HG02852 (cell line): ENCODE measurements at regions not wholly inside any gene's neighbourhood (a gene's known extent, or its start where the extent isn't known, plus 50 kb on each side); places are given as distances from the start of the nearest gene placed in this dataset.
A peak's percentile ranks its signal among the peaks of the same experiment; 100 is the strongest.
"Not testable (repeated sequence)": the region's sequence is repeated elsewhere in the genome, so short reads cannot be mapped to it uniquely, and the experiment has no call there.

Experiments
- ATAC-seq: cut with Tn5 transposase; IDR thresholded peaks from one replicate; pipeline ENCODE4 v1.9.1; 2021; ENCODE audit warnings: mild to moderate bottlenecking, moderate library complexity; ENCODE audit not compliant: unreplicated experiment

DNA sequence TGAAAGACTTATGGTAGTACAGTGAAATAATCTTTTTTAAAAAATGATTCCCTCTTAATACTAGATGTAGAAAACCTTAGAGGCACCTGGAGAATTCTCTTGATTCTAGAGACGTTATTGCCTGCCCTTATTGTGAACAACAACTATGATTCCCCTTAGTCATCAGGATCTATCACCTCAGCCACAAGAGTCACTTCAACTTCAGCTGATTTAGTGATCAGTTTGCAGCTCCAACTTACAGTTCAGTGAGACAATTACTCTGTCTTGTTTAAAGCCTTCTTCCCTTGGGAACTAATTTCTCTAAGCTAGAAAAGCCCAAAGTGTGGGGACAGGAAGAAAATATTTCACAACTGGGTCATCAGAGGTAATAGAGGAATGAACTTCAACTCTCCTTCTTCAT, 254.3 kb upstream of the SLITRK1 start:
- peak; percentile 10 for ATAC-seq

- ATAC-seq: no peak
These were observed 250.2 kb upstream of the SLITRK1 start for GRCh38 chr13:84132491-84132890.

- no peak for ATAC-seq
These were observed 249.0 kb upstream of the SLITRK1 start for GRCh38 chr13:84131249-84131648.

- ATAC-seq: no peak
These were observed 248.3 kb upstream of the SLITRK1 start for GRCh38 chr13:84130495-84131114.

DNA sequence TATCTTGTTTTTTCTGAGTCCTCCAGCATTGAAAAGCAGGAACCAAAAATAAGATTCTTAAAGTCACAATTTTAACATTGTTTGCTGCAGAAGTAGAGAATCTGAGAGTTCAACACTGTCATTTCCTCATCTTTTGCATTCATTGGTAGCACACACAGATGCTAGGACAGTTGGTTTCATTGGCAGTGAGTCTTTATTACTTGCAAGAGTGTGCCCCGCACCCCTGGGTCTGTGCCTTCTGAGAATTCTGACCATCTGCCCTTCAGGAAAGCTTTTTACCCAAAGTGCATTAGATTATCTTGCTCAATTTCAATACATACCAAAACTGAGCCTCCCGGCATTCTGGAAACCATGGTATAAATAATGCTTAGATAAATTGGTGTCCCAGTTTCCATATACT, 247.7 kb upstream of the SLITRK1 start:
- ATAC-seq: no peak

- ATAC-seq: no peak
These were observed 245.4 kb upstream of the SLITRK1 start for GRCh38 chr13:84127597-84128128.

DNA sequence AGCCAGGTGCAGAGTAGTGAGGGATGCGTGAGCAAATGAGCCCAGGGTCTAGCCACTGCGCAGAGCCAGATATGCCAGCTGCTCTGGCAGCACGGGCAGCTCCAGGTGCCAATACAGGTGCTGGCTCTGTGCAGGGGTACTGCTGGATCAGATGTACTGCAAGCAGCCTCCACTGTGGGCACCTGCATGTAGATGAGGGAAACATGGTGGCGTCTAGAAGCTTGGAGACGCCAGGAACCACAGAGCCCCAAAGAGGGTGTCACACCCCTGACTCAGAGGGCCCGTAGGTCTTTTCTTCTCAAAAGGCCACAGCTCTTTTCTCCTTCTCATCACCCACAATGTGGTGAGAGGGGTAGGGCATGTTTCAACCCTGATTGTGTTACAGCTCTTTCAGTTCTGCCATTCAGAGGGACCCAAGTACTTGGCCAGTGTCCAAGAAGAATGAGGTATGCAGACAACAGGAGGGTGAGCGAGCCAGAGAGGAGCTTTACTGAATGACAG, 244.4 kb upstream of the SLITRK1 start:
- no peak for ATAC-seq

DNA sequence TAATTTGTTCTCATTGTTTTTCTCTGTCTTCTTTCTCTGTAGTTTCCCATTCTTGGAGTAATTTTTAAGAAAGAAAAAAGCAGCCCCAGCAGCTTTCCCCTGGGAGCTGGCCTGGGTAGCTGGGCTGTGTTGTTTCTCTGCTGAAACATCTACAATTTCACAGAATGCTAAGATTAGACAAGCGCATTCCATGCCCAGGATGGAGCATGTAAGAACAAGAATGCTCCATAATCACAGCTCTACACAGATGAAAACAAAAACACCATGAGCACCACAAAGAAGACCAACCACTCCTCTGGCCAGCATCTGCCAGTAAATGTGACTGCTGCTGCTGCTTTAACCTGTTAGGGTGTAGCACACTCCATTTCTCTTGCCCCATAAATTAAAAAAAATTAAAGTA, 239.2 kb upstream of the SLITRK1 start:
- no peak for ATAC-seq

DNA sequence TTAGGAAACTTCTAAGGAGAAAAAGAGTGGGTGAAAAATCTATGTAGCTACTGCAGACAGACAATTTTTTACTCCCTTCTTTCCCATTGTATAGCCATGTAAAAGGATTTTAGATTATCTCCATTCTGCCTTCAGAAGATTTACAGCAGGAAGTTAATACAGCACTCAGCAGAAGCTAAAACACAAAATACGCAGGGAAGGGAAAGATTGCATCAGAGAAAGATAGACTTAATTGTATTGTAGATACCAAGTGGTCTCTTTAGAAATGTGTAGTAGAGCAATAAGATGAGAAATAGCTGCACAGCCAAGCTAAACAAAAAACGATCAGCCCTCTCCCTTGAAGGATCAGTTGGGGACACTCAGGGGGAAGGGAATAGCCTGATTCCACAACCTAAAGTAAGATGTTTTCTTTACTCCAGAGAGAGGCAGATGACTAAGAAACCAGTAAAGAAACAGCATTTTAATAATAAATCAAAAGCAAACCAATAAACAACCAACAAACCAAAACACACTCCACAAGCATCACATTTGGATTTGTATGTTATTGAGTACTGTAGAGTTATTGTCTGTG, 236.7 kb upstream of the SLITRK1 start:
- ATAC-seq: no peak

DNA sequence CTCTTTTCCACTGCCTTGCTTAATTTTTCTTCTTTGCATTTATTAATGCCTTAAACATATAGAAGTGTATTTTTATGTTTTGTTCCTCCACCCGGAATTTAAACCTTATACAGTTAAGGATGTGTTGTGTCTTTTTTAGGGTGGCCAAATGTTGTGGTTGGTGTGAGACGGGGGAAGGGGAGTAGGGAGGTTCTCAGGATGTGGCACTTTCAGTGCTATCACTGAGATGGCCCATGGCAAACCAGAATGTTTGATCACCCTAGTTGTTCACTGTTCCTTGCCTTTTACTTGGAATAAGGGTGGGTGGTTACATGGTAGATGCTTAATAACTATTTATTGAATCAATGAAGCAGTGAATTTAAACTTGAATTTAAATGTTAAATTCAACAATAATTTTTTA, 216.0 kb upstream of the SLITRK1 start:
- no peak for ATAC-seq

DNA sequence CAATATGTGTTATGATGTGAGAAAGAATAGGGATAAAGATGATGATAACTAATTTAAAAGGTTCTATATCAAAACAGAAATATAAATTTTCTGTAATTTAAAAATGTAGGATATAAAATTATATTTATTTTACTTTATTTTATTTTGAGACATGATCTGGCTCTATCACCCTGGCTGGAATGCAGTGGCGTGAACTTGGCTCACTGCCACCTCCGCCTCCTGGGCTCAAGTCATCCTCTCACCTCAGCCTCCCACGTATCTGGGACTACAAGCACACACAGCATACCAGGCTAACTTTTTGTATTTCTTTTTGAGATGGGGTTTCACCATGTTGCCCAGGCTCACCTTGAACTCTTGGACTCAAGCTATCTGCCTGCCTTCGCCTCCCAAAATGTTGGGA, 214.9 kb upstream of the SLITRK1 start:
- ATAC-seq: no peak

DNA sequence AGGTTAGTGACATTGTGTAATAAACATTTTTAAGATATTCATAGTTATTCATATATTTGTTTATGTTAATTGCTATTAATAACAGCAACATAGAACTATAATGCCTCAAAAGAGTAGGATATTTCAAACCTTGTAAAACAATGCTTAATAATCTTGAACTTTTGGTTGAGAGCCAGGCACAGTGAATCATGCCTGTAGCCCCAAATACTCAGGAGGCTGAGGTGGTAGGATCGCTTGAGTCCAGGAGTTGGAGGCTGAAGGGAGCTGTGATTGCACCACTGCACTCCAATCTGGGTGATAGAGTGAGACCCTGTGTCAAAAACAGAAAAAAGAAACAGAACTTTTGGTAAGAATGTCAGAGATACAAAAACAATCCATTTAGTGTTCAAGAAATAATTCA, 213.9 kb upstream of the SLITRK1 start:
- ATAC-seq: no peak

DNA sequence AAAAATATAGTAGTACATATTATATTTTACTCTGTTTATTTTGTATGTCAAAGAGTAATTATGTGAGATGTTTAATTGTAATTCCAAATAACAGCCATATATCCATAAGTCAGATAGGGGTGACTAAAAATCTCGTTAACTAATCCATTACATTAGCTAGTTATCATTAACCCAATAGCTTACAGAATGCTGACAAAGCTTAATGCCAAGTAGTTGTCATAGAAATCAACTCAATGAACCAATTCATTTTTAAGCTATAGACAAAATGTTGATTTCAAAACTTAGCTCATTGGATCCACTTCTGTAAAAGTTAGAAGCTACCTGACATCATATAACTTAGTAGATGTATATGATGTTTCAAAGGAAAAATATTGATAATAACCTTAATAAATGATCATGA, 206.7 kb upstream of the SLITRK1 start:
- no peak for ATAC-seq

GRCh38 chr13:84086847-84087162, 204.5 kb upstream of the SLITRK1 start:
- ATAC-seq: no peak

GRCh38 chr13:84086098-84086846, 204.0 kb upstream of the SLITRK1 start:
- ATAC-seq: not testable (repeated sequence)

DNA sequence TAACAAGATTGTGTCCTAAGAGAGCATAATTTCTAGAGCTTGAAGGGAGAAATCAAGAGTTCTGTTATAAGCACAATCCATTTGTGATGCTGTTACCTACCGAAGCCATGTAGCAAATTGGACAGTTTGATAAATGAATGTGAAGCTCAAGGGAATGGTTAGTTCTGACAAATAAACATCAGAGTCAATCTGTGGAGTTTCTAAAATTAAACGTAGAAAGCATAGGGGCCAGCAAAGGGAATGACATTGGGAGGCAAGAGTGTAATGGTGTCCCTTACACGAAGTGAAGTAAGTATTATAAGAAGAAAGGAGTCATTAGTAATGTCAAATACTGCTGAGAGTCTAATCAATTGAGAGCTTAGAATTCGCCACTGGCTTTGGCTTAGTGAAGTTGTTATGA, 200.2 kb upstream of the SLITRK1 start:
- no peak for ATAC-seq

GRCh38 chr13:84080748-84081530, 198.7 kb upstream of the SLITRK1 start:
- no peak for ATAC-seq

GRCh38 chr13:84077271-84077670, 195.0 kb upstream of the SLITRK1 start:
- ATAC-seq: no peak

GRCh38 chr13:84076280-84076679, 194.0 kb upstream of the SLITRK1 start:
- no peak for ATAC-seq

GRCh38 chr13:84050536-84050935, 168.3 kb upstream of the SLITRK1 start:
- no peak for ATAC-seq

DNA sequence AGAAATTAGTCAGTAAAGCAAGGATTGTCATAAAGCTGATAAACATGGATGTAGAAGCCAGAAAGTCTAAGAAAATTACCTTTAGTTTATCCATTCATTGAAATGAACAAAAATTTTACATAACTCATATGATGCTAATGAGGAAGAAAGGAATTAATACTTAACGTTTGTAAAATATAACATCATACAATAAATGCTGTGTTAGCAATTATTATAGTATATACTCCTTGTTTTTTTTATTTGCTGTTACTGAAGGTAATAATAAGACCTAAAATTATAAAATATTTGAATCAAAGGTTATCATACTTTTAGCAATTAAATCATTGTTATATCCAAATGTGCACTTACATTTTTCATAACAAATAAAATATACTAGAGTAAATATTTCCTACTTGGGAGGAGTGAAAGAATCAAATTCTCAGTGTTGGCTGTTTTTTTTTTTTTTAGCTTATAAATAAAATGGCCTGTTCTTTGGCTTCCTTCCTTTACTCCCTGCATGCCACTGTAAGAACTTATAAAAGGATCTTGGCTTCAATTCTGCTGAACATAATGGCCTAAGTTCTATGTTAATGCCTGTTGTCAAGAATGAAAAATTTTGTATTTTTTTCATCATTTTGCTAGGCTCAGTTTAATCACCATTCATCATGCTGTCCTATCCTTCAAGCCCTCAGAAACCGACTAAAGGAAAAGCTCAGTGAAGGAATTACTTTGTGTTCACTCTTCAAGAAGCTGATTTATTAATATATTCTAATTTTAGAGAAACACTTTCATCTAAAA, 167.4 kb upstream of the SLITRK1 start:
- no peak for ATAC-seq
